ENCODE measurements at regions not wholly inside any gene's neighbourhood (a gene's known extent, or its start where the extent isn't known, plus 50 kb on each side); places are given as distances from the start of the nearest gene placed in this dataset.
"Not testable (repeated sequence)": the region's sequence is repeated elsewhere in the genome, so short reads cannot be mapped to it uniquely, and the experiment has no call there.

DNA sequence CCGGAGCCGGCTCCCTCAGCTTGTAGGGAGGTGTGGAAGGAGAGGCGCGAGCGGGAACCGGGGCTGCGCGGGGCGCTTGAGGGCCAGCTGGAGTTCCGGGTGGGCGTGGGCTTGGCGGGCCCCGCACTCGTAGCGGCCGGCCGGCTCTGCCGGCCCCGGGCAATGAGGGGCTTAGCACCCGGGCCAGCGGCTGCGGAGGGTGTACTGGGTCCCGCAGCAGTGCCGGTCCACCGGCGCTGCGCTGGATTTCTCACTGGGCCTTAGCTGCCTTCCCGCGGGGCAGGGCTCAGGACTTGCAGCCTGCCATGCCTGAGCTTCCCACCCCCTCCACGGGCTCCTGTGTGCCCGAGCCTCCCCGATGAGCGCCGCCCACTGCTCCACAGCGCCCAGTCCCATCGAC, 404.3 kb downstream of the ZBBX start:
- not testable (repeated sequence) for DNase-seq

DNA sequence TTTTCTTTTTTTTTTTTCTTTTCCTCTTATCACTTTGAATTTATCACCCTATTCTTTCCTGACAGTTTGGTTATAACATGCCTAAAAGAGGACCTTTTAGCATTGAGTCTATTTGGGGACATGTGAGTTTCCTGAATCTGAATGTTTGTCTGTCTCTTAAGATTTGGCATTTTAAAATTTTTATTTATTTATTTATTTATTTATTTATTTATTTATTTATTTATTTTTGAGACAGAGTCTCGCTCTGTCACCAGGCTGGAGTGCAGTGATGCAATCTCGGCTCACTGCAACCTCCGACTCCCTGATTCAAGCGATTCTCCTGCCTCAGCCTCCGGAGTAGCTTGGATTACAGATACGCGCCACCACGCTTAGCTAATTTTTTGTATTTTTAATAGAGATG, 412.4 kb downstream of the ZBBX start:
- not testable (repeated sequence) for DNase-seq

- no peak for DNase-seq
Measured at GRCh38 chr3:166962911-166963310, 417.2 kb downstream of the ZBBX start.

GRCh38 chr3:166957121-166957520, 423.0 kb downstream of the ZBBX start:
- DNase-seq: no peak

- DNase-seq: no peak
Measured at GRCh38 chr3:166955201-166955939, 424.7 kb downstream of the ZBBX start.

DNA sequence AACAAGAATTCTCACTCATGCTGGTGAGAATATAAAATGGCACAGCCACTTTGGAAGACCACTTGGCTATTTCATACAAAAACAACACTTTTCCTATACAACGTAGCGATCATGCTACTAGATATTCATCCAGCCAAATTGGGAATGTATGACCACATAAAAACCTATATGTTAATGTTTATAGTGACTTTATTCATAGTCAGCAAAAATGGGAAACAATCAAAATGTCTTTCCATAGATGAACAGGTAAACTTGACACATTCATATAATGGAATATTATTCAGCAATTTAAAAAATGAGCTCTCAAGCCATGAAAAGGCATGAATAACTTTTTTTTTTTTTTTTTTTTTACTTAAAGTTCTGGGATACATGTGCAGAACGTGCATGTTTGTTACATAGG, 445.2 kb downstream of the ZBBX start:
- DNase-seq: no peak

DNA sequence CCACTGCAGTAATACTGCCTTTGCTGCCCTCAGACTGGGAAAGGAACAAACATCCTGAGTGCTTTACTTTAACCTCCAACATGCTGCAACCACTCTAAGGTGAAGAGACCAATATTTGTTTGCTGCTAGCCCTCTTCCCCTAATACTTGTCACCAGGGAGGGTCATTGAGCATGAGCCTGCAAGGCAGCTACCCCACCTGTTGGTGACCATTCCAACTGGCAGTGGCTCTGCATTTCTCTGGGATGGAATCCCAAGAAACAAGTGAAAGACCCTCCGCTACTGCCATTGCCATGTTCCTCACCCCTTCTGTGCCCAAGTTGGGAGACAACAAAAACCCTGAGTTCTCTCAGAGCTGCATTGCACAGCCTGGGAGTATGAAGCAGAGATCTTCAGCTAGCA, 462.7 kb downstream of the ZBBX start:
- DNase-seq: no peak

DNA sequence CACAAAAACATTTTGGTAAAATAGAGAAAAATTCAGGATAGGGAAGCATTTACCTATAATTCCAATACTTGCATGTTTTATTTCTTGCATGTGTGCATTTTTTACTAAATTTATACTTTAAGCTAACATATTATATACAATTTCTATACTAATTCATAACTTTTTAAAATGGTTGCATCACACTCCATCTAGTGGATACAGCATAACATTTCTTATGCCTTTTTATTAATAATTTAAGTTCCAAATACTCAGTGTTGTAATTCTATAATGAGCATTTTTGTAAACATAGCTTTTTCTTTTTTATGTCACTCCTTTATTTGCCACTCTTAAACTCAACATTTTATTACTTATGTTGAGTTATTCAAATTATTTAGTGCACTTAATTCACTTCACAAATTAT, 477.7 kb downstream of the ZBBX start:
- no peak for DNase-seq

DNA sequence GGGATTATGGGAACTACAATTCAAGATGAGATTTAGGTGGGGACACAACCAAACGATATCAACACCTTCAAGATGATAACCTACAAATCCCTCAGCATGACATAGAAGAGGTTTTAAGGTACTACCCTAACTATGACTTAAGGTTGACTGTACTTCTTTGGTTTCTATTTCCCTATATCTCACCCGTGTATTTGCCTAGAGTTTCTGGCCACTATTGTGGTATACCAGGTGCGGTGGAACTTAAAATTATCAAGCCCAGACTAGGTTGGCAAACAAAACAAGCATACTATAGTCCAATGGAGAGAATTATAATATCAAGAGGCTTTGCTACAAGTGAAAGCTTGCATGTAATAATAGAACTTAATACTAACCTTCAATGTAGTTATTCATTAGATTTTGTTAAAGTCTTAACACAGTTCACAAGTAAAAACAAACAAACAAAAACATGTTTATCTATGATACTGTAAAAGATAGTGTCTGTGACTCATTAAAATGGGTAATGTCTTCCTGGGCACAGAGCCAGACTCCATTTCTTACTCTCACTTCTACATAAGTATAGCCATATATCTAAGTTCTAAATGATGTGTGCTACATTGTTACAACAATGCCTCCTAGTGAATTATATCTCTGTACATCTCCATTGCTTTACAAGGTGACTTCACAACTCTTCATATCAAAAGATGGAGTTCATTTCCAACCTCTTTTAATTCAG, 479.1 kb downstream of the ZBBX start:
- no peak for DNase-seq

DNA sequence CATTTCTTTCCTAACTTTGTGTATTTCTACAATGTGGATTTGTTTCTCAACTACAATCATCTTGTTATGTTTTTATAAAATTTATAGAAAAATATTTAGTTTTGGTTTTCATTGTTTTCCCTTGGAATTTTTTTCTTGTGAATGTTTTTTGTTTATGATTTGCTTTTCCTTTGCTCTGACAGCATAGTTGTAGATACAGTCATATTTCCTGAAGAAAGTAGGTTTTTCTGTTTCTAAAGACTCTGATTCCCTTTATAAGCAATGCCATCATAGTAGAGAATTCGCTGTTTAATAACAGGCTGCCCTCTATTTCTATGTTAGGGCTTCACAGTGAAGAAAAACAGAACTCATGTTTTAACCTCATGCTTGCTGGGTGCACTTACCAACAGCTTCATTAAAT, 482.3 kb downstream of the ZBBX start:
- DNase-seq: no peak

DNA sequence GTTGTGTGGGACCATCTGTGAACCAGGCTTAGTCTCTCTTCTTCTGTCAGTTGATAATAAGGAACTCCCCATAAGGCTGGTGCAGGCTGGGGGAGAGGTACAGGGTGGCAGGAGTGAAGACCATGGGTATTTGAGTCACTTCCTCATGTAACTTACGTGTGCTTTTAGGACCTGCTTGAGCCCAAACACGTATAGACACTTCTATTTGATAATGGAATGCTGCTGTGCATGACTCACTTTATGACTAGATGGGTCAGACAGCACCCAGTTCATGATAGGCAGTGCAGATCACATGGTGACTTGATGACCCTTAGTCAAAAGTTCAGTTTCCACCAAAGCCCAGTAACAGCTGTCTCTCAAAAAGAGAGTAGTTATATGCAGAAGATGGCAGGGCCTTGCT, 490.9 kb downstream of the ZBBX start:
- no peak for DNase-seq

DNA sequence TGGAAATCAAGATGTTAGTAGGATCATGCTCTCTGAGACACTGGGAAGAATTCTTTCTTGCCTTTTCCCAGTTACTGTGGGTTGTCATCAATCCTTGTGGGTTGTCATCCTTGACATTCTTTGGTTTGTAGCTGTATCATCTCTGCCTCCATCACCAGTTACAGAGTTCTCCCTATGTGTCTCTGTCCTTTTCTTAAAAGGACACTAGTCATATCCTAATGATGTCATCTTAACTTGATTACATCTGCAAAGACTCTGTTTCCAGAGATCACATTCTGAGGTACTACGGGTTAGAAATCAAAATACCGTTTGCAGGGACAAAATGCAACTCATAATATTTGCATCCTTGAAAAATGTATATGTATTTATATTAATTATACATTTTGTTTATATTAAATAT, 500.4 kb downstream of the ZBBX start:
- no peak for DNase-seq

DNA sequence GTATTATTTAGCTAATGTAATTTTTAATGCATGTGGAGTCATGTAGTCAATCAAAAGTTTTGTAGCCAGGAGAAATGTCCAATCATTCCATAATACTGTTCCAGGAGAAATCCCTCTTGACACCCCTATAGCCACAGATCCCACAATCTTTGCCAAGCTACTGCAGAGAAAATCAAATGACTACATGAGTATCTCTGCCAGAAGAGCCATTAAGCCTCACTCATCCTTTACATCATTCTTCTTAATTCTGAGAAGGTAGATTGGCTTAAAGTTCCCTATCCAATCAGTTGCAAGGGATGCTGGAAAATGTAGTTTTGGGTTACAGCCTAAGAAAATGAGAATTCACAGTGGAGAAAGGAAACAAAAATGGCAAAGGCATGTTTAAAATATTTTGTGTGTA, 502.1 kb downstream of the ZBBX start:
- no peak for DNase-seq

GRCh38 chr3:166864473-166865467, 515.3 kb downstream of the ZBBX start:
- DNase-seq: no peak

DNA sequence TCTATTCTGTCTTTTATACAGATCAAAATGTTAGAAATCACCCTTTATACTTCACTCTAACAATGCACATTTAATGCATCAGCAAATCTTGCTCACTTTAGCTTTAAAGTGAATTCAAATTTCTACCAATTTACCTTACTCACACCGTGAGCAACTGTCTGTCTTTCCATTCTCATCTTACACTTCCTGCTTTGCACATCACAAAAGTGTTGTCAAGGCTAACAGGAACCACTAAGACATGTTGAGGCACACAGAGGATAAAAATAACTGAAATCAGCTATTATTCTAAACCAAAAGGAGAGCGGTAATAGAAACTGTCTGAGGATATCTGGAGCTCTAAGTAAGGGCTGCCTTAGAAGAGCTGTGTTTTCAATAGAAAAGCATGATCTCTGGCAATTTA, 519.9 kb downstream of the ZBBX start:
- no peak for DNase-seq

DNA sequence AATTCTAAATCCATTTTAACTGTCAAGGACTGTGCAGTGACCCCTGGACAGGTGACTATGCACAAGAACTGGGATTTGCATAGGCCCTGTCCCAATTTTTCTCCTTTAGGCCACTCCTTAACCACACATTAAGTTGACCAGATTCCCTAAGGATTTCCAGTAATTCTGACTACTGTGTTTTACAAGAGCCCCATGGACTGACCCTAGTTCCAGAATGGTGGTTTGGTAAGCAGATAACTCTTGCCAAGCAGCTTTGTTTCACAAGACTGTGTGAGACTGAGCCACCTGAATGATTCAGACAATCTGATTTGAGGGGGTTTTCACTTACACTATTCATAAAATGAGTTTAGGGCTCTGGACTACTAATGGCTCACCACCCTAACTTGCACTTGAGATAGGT, 535.8 kb downstream of the ZBBX start:
- no peak for DNase-seq

- not testable (repeated sequence) for DNase-seq
Measured at GRCh38 chr3:166842784-166843183, 537.3 kb downstream of the ZBBX start.

DNA sequence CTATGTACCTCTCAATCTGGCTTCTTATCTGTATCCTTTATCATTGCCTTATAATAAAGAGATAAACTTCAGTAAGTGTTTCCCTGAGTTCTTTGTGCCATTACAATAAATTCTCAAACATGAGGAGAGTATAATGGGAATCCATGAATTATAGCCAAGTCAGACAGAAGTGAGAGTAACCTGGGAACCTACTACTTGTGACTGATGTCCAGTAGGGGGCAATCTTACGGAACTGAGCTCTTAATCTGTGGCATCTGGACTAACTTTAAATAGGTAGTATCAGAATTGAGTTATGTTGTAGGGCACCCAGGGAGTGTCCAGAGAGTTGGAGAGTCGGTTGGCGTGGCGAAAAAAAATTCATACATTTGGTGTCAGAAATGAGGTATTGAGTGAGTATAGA, 542.6 kb downstream of the ZBBX start:
- peak; percentile 4 for DNase-seq

GRCh38 chr3:166836836-166837235, 543.3 kb downstream of the ZBBX start:
- DNase-seq: no peak

GRCh38 chr3:166829896-166830295, 550.2 kb downstream of the ZBBX start:
- peak; percentile 39 for DNase-seq

- no peak for DNase-seq
Measured at GRCh38 chr3:166818464-166818863, 561.6 kb downstream of the ZBBX start.

- not testable (repeated sequence) for DNase-seq
Measured at GRCh38 chr3:166817269-166817668, 562.8 kb downstream of the ZBBX start.

DNA sequence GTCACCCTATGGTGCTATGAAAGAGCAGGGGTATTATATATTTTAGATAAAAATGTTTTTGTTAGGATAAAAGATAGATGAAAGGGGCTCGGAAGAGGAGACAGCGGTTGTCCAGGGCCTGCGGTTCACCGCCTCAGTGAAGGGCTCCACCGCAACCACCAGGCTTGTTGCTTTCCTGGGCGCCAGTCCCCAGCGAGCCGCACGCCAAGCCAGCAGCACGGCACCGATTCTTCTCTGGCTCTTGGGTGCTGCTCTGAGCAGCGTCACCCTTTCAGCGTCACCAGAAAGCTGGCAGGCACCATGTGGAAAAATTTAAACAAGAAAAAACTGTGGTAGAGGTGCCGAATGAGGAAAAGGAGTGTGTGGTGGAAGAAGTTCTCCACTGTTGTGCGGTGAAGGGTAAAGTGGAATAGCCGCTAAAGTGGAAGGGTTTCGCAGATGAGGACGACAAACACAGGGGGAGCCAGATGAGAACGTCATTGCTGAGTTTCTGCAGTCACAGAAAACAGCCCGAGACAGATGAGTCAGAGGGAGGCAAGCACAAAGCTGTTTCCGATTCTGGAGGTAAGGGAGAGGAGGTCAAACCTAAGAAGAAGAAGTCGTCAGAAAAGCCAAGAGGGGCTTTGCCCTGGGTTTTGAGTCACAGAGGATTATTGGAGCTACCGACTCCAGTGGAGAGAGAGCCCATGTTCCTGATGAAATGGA, 569.2 kb downstream of the ZBBX start:
- DNase-seq: no peak

Data from DMS153 (cell line).